KBM-7 (cell line): ENCODE measurements at regions not wholly inside any gene's neighbourhood (a gene's known extent, or its start where the extent isn't known, plus 50 kb on each side); places are given as distances from the start of the nearest gene placed in this dataset.

ENCODE experiments used
- DNase-seq: peaks from one replicate; pipeline ENCODE4 v3.0.0-alpha.2; 2015
- in situ Hi-C: fragments of 300-500 bp; cut with MboI; formaldehyde crosslinking; loops from 2 replicates; pipeline ENCODE4 v1.14.3; 2020; ENCODE audit warnings: low sequenced_read_pairs, low pct_unique_long_range_greater_than_20kb, mixed read lengths

DNA sequence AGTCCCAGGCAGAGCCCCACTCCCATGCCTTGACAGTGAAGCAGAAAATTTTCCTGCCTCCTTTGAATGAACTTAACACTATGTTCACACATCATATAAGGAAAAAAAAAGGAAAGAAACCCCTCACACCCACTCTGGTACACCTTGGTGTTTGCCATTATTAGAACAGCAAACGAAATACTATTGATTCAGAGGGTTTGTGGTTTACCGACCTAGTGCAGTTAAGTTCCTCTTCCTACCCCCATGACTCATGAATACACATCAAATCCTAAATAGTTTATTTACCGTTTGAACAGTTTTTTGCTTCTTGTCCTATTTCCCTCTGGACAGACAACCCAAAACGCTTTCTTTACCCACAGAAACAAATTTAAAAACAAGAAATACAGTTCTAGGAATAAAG, 237.7 kb downstream of the FOXA2 start:
- DNase-seq, result peak; percentile 30
- in situ Hi-C loops, result loop anchor here (25.0 kb wide), 2 partner anchors 341 to 991 kb away; no protein-coding TSS in a partner anchor

DNA sequence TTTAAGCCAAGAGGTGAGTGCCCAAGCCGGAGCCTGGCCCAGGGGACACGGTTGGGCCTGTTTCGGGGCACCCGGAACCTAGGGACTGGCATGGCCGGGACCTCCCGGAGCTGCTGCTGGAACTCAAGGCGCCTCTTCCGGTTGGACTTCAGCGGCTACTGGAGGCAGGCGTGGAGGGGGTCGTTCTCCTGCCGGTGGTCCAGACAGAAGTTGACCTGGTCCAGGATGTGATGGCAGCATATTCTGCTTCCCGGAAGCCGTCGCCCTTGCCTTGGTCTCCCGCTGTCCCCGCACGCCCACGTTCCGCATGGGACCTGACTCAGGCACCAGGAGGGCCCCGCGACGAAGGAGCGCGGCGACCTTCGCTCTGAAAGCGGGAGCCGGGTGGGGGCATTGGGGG, 240.8 kb downstream of the FOXA2 start:
- in situ Hi-C loops, result loop anchor here (25.0 kb wide), 2 partner anchors 344 to 994 kb away; no protein-coding TSS in a partner anchor
- DNase-seq, result no peak

DNA sequence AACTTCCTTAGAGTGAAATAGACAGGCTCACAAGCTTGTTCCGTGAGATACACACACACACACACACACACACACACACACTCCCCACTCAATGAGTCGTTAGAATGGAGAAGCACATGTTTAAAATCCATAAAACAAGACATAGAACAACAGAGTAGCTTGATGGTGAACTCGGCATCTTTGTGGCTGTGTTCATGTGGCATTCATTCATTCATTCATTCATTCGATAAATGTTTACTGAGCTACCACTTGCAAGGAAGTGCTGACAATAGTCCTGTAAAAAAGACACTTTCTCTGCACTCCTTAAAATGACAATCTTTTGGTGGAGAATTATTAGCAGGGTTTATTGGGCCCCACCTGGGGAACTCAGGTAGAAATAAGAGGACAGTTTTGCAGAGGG, 242.0 kb downstream of the FOXA2 start:
- no peak for DNase-seq
- in situ Hi-C loops, result loop anchor here (25.0 kb wide), 2 partner anchors 345 to 995 kb away; no protein-coding TSS in a partner anchor

DNA sequence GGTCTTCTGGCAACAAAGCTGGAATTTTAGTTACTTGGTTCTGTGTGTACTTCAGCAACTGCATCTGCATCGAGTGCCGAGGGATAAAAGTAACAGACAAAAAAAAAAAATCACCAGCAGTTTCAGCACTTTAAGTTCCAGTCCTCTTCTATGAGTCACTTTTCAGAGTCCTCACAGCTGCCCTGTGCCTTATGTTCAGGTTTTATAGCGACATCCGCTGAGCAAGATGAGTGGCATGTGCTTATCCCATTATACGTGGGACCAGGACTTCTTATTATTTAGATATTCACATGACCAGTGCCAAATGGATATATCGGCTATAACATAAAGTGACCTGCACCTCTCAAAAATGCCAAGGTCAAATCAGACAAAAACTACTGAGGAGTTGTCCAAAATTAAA, 242.9 kb downstream of the FOXA2 start:
- in situ Hi-C loops, result loop anchor here (25.0 kb wide), 2 partner anchors 346 to 996 kb away; no protein-coding TSS in a partner anchor
- no peak for DNase-seq

GRCh38 chr20:22339946-22340345, 244.4 kb downstream of the FOXA2 start:
- in situ Hi-C loops, result loop anchor here (25.0 kb wide), 2 partner anchors 347 to 997 kb away; no protein-coding TSS in a partner anchor
- no peak for DNase-seq

DNA sequence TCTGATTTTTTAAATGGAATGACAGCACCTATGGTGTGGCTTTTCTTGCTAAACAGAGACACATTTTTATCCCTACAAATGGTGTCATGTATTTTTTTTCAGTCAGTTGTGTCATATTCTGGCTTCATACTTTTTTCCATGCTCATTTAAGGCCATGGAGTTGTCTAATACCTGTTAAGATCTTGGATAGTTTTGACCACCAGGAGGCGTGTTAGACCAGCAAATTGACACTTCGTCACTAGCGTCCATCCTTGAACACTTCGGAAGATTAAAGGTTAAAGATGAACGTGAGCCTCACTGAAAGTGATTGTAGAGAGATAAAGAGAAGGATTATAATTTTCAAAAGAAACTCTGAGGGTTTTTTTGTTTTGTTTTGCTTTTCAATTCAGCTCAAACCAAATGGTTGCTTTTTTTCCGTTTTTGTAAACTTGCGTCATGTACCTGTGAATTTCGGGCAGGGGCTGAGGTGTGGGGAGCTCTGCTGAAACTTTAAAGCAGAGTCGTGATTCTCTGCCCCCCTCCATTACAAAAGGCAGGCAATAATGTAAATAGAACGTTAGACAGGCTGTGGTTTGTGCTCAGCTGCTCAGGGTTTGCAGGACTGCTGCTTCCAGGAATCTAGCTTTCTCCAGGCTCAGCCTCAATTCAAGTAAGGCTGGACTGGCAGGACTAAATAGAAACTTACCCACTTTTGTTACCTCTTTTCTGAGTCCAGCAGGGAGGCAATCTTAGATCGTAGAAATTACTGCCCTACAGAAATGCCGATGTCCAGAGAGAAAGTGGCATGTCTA, 245.1 kb downstream of the FOXA2 start:
- in situ Hi-C loops, result loop anchor here (25.0 kb wide), 2 partner anchors 348 to 998 kb away; no protein-coding TSS in a partner anchor
- peak; percentile 62 for DNase-seq

- DNase-seq, result no peak
- in situ Hi-C loops, result loop anchor here (25.0 kb wide), 2 partner anchors 349 to 999 kb away; no protein-coding TSS in a partner anchor
Observed at GRCh38 chr20:22338140-22338708, 246.1 kb downstream of the FOXA2 start.

DNA sequence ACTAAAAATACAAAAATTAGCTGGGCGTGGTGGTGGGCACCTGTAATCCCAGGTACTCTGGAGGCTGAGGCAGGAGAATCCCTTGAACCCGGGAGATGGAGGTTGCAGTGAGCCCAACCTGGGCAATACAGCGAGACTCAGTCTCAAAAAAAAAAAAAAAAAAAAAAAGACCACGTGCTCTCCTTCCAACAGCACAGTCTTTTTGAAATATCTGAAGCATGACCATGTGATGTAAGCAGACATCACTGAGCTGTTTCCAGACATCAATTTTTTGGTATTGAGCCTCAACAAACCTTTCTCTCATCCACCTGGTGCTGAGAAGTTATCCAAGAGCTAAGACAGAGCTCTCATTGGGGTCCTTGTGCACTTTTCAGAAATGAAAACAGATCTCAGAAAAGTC, 249.2 kb downstream of the FOXA2 start:
- in situ Hi-C loops, result loop anchor here (25.0 kb wide), 2 partner anchors 352 to 1002 kb away; no protein-coding TSS in a partner anchor
- DNase-seq, result no peak

DNA sequence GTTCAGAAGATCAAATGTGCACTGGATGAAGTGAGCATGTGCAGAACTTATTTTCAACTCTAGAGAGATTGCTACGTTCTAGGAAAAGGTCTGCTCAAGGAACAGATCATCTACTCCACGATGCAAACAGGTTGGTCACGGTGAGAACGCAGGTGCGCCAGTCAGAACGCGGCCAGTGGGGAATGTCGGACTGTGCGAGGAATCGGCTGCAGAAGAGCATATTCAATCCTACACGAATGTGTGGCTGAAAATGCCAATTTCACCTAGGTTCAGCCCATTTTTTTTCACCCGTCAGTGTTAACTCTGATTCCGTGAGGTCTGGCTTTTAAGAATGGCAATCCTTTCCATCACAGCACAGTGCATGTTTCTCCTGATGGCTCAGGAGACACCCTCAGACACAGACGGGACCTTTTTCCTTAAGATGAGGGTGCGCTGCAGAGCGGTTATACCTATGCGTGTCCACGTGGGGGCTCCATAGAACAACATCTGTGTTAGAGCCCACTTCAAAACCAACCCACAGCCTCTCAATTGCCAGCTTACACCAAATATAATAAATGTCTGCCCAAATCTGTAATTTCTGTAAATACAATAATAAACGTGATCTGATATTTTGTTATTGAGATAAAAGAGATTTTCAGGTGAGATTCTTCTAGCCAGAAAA, 250.4 kb downstream of the FOXA2 start:
- in situ Hi-C loops, result loop anchor here (25.0 kb wide), 2 partner anchors 353 to 1003 kb away; no protein-coding TSS in a partner anchor
- peak; percentile 63 for DNase-seq

GRCh38 chr20:22324505-22324904, 259.9 kb downstream of the FOXA2 start:
- DNase-seq, result no peak
- in situ Hi-C loops, result no loop called here

- in situ Hi-C loops, result no loop called here
Observed at GRCh38 chr20:22322513-22322912, 261.9 kb downstream of the FOXA2 start.

GRCh38 chr20:22321191-22321590, 263.2 kb downstream of the FOXA2 start:
- in situ Hi-C loops, result no loop called here
- DNase-seq, result no peak

More at GRCh38 chr20:22322513-22322912, 261.9 kb downstream of the FOXA2 start:
- DNase-seq, result no peak

DNA sequence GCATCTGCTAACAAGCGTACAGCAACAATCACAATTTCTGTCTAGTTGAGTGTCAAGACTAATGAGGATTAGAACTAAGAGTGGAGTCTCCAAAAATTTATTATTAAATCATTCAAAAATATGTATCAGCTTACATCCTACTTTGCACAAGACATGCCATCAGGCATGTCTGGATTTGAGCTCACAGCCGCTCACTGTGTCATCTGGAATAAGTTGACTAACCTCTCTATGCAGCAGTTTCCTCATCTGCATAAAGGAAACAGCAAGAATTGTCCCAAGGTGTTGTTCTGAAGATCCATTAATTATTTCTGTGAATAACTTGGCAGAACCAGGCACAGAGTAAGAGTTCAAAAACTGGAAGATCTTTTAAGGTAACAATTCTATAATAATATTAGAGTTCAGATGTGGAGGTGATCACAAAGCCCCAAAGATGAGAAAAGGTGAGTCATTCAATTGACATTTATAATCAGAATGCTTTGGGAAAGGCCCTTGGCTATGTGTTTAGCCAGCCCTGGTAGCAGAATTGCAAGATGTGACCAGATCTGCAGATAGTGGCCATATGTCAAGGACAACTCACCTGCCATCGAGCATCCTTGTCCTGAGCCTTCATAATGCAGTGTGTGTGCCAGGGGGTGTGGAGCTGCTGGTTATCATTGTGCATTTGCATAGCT, 264.0 kb downstream of the FOXA2 start:
- DNase-seq, result no peak
- in situ Hi-C loops, result no loop called here

DNA sequence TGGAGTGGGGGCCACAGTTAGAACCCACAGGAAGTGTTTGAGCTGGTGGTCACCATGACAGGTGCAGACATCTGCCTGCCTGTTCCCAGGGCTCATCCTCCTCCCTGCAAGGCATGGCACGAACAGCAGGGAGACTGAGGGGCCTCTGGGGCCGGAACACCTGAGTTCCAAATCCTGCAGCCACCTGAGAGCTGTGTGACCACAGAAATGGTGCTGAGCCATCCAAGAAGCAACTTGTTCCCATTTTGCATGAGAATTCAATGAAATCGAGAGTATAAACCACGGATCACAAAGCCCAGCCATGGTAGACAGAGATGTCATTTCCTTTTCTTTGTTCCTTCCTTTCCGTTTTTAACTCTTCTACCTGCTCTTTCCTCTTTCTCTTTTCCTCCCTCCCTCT, 268.6 kb downstream of the FOXA2 start:
- no peak for DNase-seq
- in situ Hi-C loops, result no loop called here

- DNase-seq, result no peak
- in situ Hi-C loops, result no loop called here
Observed at GRCh38 chr20:22315073-22315472, 269.3 kb downstream of the FOXA2 start.

GRCh38 chr20:22312744-22313346, 271.5 kb downstream of the FOXA2 start:
- peak; percentile 53 for DNase-seq
- in situ Hi-C loops, result no loop called here

DNA sequence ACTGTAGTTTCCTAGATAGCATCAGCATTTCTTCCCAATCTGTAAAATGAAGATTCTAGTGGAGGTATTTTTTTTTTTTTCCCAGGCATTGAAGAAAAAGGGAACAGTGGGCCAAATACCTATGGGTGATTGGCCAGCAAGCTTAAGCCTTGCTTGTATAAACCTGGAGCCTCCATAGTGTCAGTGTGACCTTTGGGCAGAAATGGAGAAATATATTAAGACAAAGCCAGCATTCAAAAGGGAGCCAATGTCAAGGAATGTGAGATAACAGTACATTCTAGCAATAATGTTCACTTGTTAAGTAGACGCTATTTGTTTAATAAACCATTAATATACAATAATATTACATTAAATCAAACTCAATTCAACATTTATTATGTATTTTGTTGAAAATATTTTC, 275.4 kb downstream of the FOXA2 start:
- DNase-seq, result no peak
- in situ Hi-C loops, result no loop called here

GRCh38 chr20:22307409-22307808, 277.0 kb downstream of the FOXA2 start:
- in situ Hi-C loops, result no loop called here

DNA sequence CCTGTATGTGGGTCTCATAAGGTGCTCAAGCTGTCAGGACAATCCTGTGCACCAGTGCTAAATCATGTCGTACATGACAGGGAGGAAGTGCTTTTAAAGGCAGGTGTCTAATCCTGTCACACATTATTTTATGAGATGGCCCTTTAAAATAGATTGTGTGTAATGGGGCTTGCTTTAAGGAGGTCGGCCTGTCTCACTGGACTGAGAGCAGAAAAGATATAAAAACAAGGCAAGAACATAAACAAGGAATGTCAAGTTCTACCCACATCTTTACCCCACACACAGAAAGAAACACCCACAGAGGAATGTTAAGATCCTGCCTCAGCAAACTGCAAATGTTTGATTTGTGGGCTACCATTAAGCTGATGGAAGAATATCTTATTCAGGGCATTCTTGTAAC, 279.0 kb downstream of the FOXA2 start:
- in situ Hi-C loops, result no loop called here
- no peak for DNase-seq

More at GRCh38 chr20:22307409-22307808, 277.0 kb downstream of the FOXA2 start:
- DNase-seq, result no peak
